ENCODE measurements at regions not wholly inside any gene's neighbourhood (a gene's known extent, or its start where the extent isn't known, plus 50 kb on each side); places are given as distances from the start of the nearest gene placed in this dataset.
"Not testable (repeated sequence)": the region's sequence is repeated elsewhere in the genome, so short reads cannot be mapped to it uniquely, and the experiment has no call there.

- DNase-seq (ENCODE audit: low read depth), result no peak
Observed at GRCh38 chr5:82894716-82895115, 182.5 kb downstream of the TMEM167A start.

GRCh38 chr5:82889088-82889487 is 188.1 kb downstream of the TMEM167A start:
- no peak for DNase-seq (ENCODE audit: low read depth)

GRCh38 chr5:82886911-82887310 is 190.3 kb downstream of the TMEM167A start:
- no peak for DNase-seq (ENCODE audit: low read depth)

- no peak for DNase-seq (ENCODE audit: low read depth)
Observed at GRCh38 chr5:82885627-82886389, 191.4 kb downstream of the TMEM167A start.

GRCh38 chr5:82884821-82885471 is 192.2 kb downstream of the TMEM167A start:
- no peak for DNase-seq (ENCODE audit: low read depth)

GRCh38 chr5:82882316-82882715 is 194.9 kb downstream of the TMEM167A start:
- DNase-seq (ENCODE audit: low read depth), result no peak

GRCh38 chr5:82881571-82882174 is 195.5 kb downstream of the TMEM167A start:
- no peak for DNase-seq (ENCODE audit: low read depth)

- no peak for DNase-seq (ENCODE audit: low read depth)
Observed at GRCh38 chr5:82879089-82879488, 198.1 kb downstream of the TMEM167A start.

GRCh38 chr5:82873452-82873851 is 203.7 kb downstream of the TMEM167A start:
- DNase-seq (ENCODE audit: low read depth), result no peak

- not testable (repeated sequence) for DNase-seq (ENCODE audit: low read depth)
Observed at GRCh38 chr5:82872321-82873288, 204.6 kb downstream of the TMEM167A start.

GRCh38 chr5:82865625-82866024 is 211.6 kb downstream of the TMEM167A start:
- no peak for DNase-seq (ENCODE audit: low read depth)

GRCh38 chr5:82863266-82863665 is 213.9 kb downstream of the TMEM167A start:
- no peak for DNase-seq (ENCODE audit: low read depth)

GRCh38 chr5:82862711-82863110 is 214.5 kb downstream of the TMEM167A start:
- no peak for DNase-seq (ENCODE audit: low read depth)

- no peak for DNase-seq (ENCODE audit: low read depth)
Observed at GRCh38 chr5:82862261-82862660, 214.9 kb downstream of the TMEM167A start.

GRCh38 chr5:82861701-82862100 is 215.5 kb downstream of the TMEM167A start:
- no peak for DNase-seq (ENCODE audit: low read depth)

- DNase-seq (ENCODE audit: low read depth), result no peak
Observed at GRCh38 chr5:82859451-82860140, 217.6 kb downstream of the TMEM167A start.

GRCh38 chr5:82858151-82859025 is 218.8 kb downstream of the TMEM167A start:
- DNase-seq (ENCODE audit: low read depth), result no peak

GRCh38 chr5:82855893-82856550 is 221.2 kb downstream of the TMEM167A start:
- no peak for DNase-seq (ENCODE audit: low read depth)

GRCh38 chr5:82854956-82855355 is 222.2 kb downstream of the TMEM167A start:
- no peak for DNase-seq (ENCODE audit: low read depth)

- DNase-seq (ENCODE audit: low read depth), result no peak
Observed at GRCh38 chr5:82851471-82851870, 225.7 kb downstream of the TMEM167A start.
